KOPT-K1 (cell line): ENCODE measurements at regions not wholly inside any gene's neighbourhood (a gene's known extent, or its start where the extent isn't known, plus 50 kb on each side); places are given as distances from the start of the nearest gene placed in this dataset.

Experiments
- H3K27ac ChIP-seq: fragments of 200-600 bp; sonication (generic); 2 replicates; pipeline ENCODE4 v1.5.1; 2016; ENCODE audit warnings: antibody characterized with exemption, mild to moderate bottlenecking, low read depth, low read length; ENCODE audit not compliant: poor library complexity, severe bottlenecking
- H3K36me3 ChIP-seq: fragments of 200-600 bp; sonication (generic); 2 replicates; pipeline ENCODE4 v1.5.1; 2017; ENCODE audit warnings: antibody characterized with exemption, mild to moderate bottlenecking, low read length, moderate library complexity; ENCODE audit not compliant: insufficient read depth
- H3K9me3 ChIP-seq: fragments of 200-600 bp; sonication (generic); 2 replicates; pipeline ENCODE4 v1.5.1; 2017; ENCODE audit warnings: antibody characterized with exemption, low read length, mild to moderate bottlenecking; ENCODE audit not compliant: insufficient read depth, poor library complexity, severe bottlenecking

- Histone ChIP-seq H3K36me3 (no peaks in the 10 kb centered on the region), H3K9me3 (no peaks in the 10 kb centered on the region), H3K27ac (no peak overlapping the region)
These were observed 88.1 kb downstream of the HRH4 start for GRCh38 chr18:24548583-24548982.

DNA sequence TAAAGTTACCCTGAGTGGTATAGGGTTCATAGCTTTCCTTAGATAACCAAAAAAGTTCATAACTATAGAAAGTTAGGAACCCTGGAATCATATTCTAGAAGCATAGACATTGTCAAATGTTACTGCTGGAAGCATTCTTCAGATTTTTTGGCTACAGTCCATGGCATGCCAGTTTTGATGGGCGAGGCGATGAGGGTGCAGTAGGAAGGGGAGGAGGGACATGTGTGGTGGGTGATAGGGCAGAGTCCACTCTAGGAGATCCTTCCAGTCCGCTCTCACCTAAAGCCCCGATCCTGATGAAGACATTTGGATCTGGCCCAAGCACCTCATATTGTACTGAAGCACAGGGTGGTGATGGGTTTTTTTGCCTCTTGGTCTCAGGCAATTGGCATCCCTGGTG lies 91.8 kb downstream of the HRH4 start:
- H3K36me3 ChIP-seq = no peaks in the 10 kb centered on the region
- H3K9me3 ChIP-seq = no peaks in the 10 kb centered on the region
- H3K27ac ChIP-seq = no peak overlapping the region

DNA sequence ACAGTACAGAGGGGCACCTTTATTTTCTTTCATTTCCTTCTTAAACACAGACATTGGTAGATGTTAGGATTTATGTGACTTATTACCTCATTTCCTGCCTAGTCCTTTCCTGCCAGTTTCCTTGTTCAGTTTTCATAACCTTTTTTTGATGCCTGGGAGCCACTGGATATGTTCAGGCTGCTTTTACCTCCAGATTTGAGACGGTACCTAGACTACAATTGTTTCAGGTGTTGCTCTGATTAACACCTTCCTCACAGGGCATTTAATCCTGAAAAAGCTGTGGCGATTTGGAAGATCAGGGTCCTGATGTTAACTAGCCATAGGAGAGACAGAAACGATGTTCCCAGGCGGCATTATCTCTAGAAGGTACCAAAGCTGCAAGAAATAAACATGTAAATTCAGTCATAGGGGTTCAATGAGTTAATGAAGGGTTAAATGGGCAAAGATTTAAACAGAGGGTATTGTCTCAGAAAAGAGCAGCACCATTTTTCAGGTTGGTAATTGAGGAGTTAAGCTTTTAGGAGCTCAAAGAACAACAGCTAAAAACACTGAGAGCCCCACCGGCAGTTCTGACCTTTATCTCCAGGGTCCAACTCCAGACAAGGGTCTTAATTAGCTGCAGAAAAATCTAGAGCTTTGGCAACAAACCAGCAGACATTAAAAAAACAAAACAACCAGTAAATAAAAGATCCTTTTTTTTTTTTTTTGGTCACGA lies 93.3 kb downstream of the HRH4 start:
- Histone ChIP-seq H3K9me3 (no peaks in the 10 kb centered on the region), H3K27ac (no peak overlapping the region)

DNA sequence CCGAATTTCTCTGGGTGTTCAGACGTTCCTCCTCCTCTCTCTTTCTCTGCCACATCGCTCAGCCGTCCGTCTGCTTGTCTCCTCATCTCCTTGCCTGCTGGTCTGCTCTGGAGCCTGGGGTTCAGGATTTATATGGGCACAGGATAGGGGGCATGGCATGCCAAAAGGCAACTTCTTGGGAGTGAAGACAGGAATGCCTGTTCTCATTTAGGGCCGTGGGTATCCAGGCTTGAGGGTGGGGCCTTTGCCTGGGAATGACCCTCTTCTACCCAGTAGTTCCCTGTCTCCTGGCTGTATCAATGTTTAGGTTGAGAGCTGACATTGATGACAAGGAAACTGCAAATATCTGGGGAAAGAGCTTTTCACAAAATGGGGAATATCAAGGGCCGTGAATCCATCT lies 98.0 kb downstream of the HRH4 start:
- Histone ChIP-seq H3K36me3 (no peaks in the 10 kb centered on the region), H3K27ac (no peak overlapping the region), H3K9me3 (no peaks in the 10 kb centered on the region)

More for the DNA sequence above, 93.3 kb downstream of the HRH4 start:
- no peaks in the 10 kb centered on the region for H3K36me3 ChIP-seq

- Histone ChIP-seq H3K9me3 (no peaks in the 10 kb centered on the region), H3K36me3 (no peaks in the 10 kb centered on the region), H3K27ac (no peak overlapping the region)
These were observed 99.1 kb downstream of the HRH4 start for GRCh38 chr18:24559526-24559925.

DNA sequence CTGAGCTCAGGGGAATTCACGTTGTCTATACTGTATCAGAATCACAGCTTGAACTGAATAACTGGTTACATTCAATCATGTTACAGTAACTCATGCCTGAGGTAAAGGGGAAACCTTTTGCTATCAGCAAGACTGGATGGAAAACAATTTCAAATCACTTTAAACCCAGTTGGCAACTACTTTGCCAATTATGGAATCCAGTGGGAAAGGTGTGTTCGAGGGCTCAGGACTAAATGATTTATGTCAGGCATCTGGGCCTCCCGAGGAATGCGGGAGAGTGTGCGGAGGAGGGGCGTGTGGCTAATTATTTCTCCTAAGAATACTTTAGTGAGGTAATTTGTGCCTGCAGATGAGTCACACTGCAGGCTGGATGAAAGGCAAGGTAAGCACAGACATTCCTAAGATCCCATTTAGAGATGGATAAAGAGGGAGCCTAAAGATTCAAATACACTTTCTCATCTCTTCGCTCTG lies 100.1 kb downstream of the HRH4 start:
- Histone ChIP-seq H3K36me3 (no peaks in the 10 kb centered on the region), H3K27ac (no peak overlapping the region), H3K9me3 (no peaks in the 10 kb centered on the region)

DNA sequence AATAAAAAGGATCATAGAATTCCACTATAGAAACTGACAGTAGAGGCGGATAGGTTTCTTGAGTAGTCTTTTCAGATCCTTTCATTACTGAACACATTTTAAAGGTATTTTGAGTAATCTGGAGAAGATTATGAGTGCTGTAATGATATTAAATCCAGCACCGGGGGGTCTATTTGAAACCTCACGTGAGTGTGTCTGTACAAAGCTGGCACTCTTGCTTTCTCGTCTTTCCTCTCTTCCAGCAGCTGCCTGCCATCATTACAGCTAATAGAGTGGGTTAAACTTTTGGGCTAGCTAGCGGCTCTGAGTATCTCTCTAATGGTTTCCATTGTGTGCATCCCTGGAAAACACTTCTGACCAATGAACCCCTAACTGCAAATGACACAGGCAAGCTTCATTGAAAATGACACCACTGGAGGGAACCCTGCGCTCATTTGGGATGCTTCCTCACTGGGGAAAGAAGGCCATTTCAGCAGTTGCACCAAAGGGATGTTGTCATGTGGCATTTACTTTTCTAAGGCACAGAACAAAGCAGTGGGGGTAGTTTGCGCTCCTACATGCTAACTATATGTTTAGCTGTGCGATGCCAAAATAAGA lies 101.0 kb downstream of the HRH4 start:
- Histone ChIP-seq H3K9me3 (no peaks in the 10 kb centered on the region), H3K27ac (no peak overlapping the region), H3K36me3 (no peaks in the 10 kb centered on the region)

DNA sequence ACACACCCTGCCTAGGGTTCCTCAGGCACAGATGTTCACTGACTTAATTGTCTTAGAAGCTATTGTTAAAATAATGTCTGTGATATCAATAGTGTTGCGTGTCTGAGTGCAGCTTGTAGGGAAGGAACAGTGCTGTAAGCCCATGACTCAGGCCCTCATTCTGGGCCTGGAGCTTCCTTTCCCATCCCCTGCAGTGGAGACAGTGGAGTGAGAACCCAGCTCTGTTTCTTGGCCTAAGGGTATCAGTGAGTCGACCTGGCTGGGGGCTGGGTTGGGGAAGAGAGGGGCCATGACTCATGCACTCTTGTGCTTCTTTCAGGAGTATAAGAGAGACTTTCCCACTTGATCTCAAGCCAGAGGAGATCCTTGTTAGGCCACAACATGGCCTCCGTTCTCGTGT lies 106.8 kb downstream of the HRH4 start:
- Histone ChIP-seq H3K36me3 (no peaks in the 10 kb centered on the region), H3K27ac (no peak overlapping the region), H3K9me3 (no peaks in the 10 kb centered on the region)

- peaks cover 14% of the 10 kb centered on the region for H3K9me3 ChIP-seq
- H3K27ac ChIP-seq = no peak overlapping the region
- no peaks in the 10 kb centered on the region for H3K36me3 ChIP-seq
These were observed 110.3 kb downstream of the HRH4 start for GRCh38 chr18:24570716-24571115.

- Histone ChIP-seq H3K27ac (no peak overlapping the region), H3K9me3 (no peaks in the 10 kb centered on the region), H3K36me3 (no peaks in the 10 kb centered on the region)
These were observed 122.3 kb downstream of the HRH4 start for GRCh38 chr18:24582771-24583170.

DNA sequence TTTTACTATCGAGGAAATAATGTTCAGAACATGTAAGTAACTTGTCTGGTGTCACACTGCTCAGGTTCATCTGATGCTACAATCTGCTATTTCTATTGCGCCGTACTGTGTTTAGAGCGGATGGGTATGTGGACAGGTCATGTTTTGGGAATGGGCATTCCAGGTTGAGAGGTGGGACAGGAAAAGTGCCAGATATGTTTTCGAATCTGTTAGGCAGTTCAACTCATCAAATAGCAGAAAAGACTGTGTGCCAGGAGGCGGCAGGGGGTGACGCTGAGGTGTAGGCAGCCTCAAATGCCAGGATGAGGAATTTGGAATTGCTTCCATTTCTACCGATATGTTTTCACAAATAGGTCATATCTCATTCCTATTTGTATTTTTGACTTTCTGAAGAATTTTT lies 123.8 kb downstream of the HRH4 start:
- H3K27ac ChIP-seq = no peak overlapping the region
- no peaks in the 10 kb centered on the region for H3K36me3 ChIP-seq
- no peaks in the 10 kb centered on the region for H3K9me3 ChIP-seq

GRCh38 chr18:24584813-24585212 lies 124.4 kb downstream of the HRH4 start:
- Histone ChIP-seq H3K27ac (no peak overlapping the region), H3K36me3 (no peaks in the 10 kb centered on the region), H3K9me3 (no peaks in the 10 kb centered on the region)

DNA sequence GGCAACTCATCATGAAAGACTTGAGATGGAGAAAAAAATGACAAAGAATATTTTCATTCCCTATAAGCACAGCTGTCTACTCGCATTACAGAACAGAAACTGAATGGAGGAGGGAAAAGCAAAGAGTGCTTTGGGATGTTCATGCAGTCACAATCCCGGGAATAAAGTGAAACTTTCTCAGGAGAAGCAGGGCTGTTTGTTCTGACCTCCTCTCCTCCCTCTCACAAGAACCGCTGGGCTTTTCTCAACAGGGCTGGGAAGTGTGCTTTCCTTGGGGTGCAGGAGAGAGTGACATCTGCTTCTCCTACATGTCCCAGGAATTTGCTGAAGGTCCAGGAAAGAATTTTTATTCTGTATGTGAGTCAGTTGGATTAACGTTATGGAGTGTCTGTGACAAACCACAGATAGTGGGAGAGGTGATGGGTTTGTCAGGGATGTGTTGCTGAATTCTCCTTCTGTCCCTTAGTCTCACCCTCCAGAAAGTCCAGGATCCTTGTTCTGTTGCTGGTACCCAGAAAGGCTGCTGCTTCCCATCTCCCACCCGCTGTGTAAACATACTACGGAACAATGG lies 125.6 kb downstream of the HRH4 start:
- no peak overlapping the region for H3K27ac ChIP-seq
- no peaks in the 10 kb centered on the region for H3K9me3 ChIP-seq

GRCh38 chr18:24586662-24587360 lies 126.4 kb downstream of the HRH4 start:
- Histone ChIP-seq H3K27ac (no peak overlapping the region), H3K36me3 (no peaks in the 10 kb centered on the region), H3K9me3 (no peaks in the 10 kb centered on the region)

More for the DNA sequence above, 125.6 kb downstream of the HRH4 start:
- no peaks in the 10 kb centered on the region for H3K36me3 ChIP-seq

DNA sequence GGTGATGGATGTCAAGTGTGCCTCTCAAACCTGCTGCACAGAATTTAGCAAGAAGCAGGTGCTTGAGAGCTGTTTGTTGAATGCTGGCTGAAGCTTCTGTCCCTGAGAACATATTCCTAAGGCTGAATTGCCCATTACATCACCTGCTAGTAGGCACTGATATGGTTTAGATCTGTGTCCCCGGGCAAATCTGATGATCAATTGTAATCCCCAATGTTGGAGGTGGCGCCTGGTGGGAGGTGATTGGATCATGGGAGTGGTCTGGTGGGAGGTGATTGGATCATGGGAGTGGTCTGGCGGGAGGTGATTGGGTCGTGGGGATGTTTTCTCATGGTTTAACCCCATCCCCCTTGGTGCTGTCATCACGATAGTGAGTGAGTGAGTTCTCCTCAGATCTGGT lies 128.0 kb downstream of the HRH4 start:
- no peaks in the 10 kb centered on the region for H3K9me3 ChIP-seq
- H3K27ac ChIP-seq = no peak overlapping the region

More for the DNA sequence above, 128.0 kb downstream of the HRH4 start:
- no peaks in the 10 kb centered on the region for H3K36me3 ChIP-seq
